ENCODE measurements at regions not wholly inside any gene's neighbourhood (a gene's known extent, or its start where the extent isn't known, plus 50 kb on each side); places are given as distances from the start of the nearest gene placed in this dataset.

DNA sequence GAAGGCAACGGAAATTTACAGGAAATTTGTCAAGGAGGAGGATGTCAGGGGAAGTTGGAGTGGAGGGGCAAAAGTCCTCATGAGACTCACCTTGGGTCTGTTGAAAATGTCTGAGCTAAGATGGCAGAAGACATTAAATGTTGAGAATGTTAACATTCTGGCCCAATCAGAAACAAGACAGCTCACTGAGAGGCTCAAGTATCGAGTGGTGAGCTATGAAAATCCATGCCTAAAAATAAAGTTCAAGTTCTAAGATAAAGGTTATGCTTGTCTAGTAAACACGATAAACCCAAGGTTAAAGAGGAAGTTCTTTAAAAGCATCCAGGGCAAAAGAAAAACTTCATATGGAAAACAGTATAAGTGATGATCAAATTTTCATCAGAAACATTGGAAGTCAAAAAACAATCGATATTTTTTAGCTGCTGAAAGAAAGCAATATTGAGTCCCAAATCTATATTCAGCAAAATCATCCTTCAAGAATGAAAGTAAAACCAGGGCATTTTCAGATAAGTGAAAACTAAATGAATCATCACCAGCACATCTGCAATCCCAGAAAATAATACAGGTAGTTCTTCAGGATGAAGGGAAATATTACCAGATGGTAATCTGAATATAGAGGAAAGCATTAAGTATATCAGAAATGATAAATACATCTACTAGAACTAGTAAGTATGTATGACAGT is 462.4 kb downstream of the TLL1 start:
- Mint-ChIP-seq H3K9me3 (peaks cover 0 to 17% (median 2%) of the 10 kb centered on the region in 11 donors), H3K4me1 (no peaks in the 10 kb centered on the region), H3K27me3 (no peaks in the 10 kb centered on the region), H3K36me3 (no peaks in the 10 kb centered on the region), H3K4me3 (no peak overlapping the region), H3K27ac (no peak overlapping the region)
- ChIA-PET POLR2A (no interaction called here), CTCF (no interaction called here)
- Histone ChIP-seq H3K36me3 (ENCODE audit: control insufficient read depth in 2 of 3, insufficient read depth in 3 of 3, low read length in 3 of 3) (no peaks in the 10 kb centered on the region), H3K4me3 (ENCODE audit: low read length) (no peak overlapping the region), H3K9me3 (ENCODE audit: control insufficient read depth in 2 of 3, low read length in 3 of 3) (no peaks in the 10 kb centered on the region), H3K4me1 (ENCODE audit: control insufficient read depth in 2 of 2, insufficient read depth in 2 of 2, low read length in 2 of 2) (no peaks in the 10 kb centered on the region), H3K27me3 (ENCODE audit: control insufficient read depth in 2 of 2, insufficient read depth in 2 of 2, low read length in 2 of 2) (no peaks in the 10 kb centered on the region), H3K27ac (ENCODE audit: low read depth, low read length) (no peak overlapping the region)
- intact Hi-C loops (cut with micrococcal nuclease): no loop called here
- ATAC-seq (no peak), DNase-seq (no peak)

DNA sequence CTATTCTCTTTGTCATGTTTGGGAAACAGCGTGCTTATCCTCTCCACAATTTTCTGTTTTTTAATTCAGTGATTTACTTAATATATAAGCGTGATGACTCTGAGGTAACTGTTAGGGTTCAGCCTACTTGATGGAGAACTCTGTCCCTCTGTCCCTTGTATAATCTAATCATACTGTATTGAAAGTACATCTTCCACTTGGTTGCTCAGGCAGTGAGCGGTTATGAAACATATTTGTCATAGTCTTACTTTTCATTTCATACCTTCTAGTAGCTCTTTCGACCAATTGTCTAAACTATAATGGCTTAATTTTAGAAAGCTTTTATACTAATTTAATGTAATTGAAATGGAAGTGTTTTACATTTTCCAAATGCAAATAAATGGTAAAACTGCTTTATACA is 469.0 kb downstream of the TLL1 start:
- DNase-seq: no peak

DNA sequence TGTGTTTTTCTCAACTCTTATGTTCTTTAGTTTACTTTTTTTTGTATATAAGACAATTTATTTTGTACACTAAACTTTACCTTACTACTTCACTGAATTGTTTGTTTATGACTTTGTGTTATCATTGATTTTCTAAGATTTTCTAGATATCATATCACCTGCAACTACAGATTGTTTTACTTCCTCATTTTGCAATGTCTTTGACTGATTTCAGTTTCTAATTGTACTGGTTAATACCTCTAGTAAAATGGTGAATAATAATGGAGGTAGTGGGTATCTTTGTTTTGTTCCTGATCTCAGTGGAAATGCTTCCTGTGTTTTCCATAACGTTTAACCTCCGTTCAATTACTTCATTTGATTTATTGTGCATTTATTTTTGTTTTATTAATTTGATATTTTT is 490.2 kb downstream of the TLL1 start:
- intact Hi-C loops (cut with micrococcal nuclease): no loop called here
- Mint-ChIP-seq H3K27me3 (no peaks in the 10 kb centered on the region), H3K9me3 (peaks cover 0 to 18% (median 5%) of the 10 kb centered on the region in 11 donors), H3K36me3 (no peaks in the 10 kb centered on the region), H3K4me1 (no peaks in the 10 kb centered on the region), H3K27ac (no peak overlapping the region), H3K4me3 (no peak overlapping the region)
- ChIA-PET CTCF (no interaction called here), POLR2A (no interaction called here)
- no peaks in the 10 kb centered on the region for H3K9me3 ChIP-seq (ENCODE audit: control insufficient read depth in 2 of 3, low read length in 3 of 3)
- H3K27me3 ChIP-seq (ENCODE audit: control insufficient read depth in 2 of 2, insufficient read depth in 2 of 2, low read length in 2 of 2): no peaks in the 10 kb centered on the region
- H3K4me1 ChIP-seq (ENCODE audit: control insufficient read depth in 2 of 2, insufficient read depth in 2 of 2, low read length in 2 of 2): no peaks in the 10 kb centered on the region
- H3K4me3 ChIP-seq (ENCODE audit: low read length): no peak overlapping the region
- DNase-seq: no peak
- no peak for ATAC-seq
- H3K36me3 ChIP-seq (ENCODE audit: control insufficient read depth in 2 of 3, insufficient read depth in 3 of 3, low read length in 3 of 3): no peaks in the 10 kb centered on the region
- no peak overlapping the region for H3K27ac ChIP-seq (ENCODE audit: low read depth, low read length)

More for the DNA sequence above, 469.0 kb downstream of the TLL1 start:
- Mint-ChIP-seq H3K4me3 (no peak overlapping the region), H3K27me3 (no peaks in the 10 kb centered on the region), H3K4me1 (no peaks in the 10 kb centered on the region), H3K27ac (no peak overlapping the region), H3K9me3 (peaks cover 0 to 18% (median 0%) of the 10 kb centered on the region in 11 donors), H3K36me3 (no peaks in the 10 kb centered on the region)
- Histone ChIP-seq H3K36me3 (ENCODE audit: control insufficient read depth in 2 of 3, insufficient read depth in 3 of 3, low read length in 3 of 3) (no peaks in the 10 kb centered on the region), H3K9me3 (ENCODE audit: control insufficient read depth in 2 of 3, low read length in 3 of 3) (no peaks in the 10 kb centered on the region), H3K4me3 (ENCODE audit: low read length) (no peak overlapping the region), H3K4me1 (ENCODE audit: control insufficient read depth in 2 of 2, insufficient read depth in 2 of 2, low read length in 2 of 2) (no peaks in the 10 kb centered on the region), H3K27me3 (ENCODE audit: control insufficient read depth in 2 of 2, insufficient read depth in 2 of 2, low read length in 2 of 2) (no peaks in the 10 kb centered on the region), H3K27ac (ENCODE audit: low read depth, low read length) (no peak overlapping the region)
- intact Hi-C loops (cut with micrococcal nuclease): no loop called here
- CTCF ChIA-PET: no interaction called here
- POLR2A ChIA-PET: no interaction called here
- no peak for ATAC-seq

DNA sequence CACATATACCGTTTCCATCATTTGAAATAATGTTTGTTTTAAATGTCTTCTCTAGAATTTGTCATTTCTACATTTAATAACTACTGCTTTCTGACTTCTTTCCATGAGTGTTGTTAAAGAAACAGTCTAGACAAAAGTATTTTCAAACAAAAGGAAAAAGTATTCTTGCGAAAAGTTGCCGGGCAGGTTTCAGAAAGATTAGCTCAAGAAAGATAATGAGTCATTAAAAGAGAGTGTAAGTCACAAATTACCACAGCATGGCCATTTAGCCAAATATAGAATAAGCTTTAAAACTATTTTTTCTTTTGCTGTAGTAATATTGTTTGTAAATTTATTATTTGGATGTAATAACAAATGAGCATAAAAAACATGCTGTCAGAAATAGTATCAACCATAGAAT is 493.0 kb downstream of the TLL1 start:
- no peaks in the 10 kb centered on the region for H3K36me3 Mint-ChIP-seq
- Histone ChIP-seq H3K27me3 (ENCODE audit: control insufficient read depth in 2 of 2, insufficient read depth in 2 of 2, low read length in 2 of 2) (no peaks in the 10 kb centered on the region), H3K4me1 (ENCODE audit: control insufficient read depth in 2 of 2, insufficient read depth in 2 of 2, low read length in 2 of 2) (no peaks in the 10 kb centered on the region), H3K27ac (ENCODE audit: low read depth, low read length) (no peak overlapping the region), H3K4me3 (ENCODE audit: low read length) (no peak overlapping the region), H3K9me3 (ENCODE audit: control insufficient read depth in 2 of 3, low read length in 3 of 3) (no peaks in the 10 kb centered on the region), H3K36me3 (ENCODE audit: control insufficient read depth in 2 of 3, insufficient read depth in 3 of 3, low read length in 3 of 3) (no peaks in the 10 kb centered on the region)
- peaks cover 0 to 19% (median 6%) of the 10 kb centered on the region in 11 donors for H3K9me3 Mint-ChIP-seq
- ATAC-seq (no peak), DNase-seq (no peak)
- ChIA-PET CTCF (no interaction called here), POLR2A (no interaction called here)
- H3K4me1 Mint-ChIP-seq: no peaks in the 10 kb centered on the region
- intact Hi-C loops (cut with micrococcal nuclease): no loop called here
- H3K27me3 Mint-ChIP-seq: no peaks in the 10 kb centered on the region
- H3K27ac Mint-ChIP-seq: no peak overlapping the region
- no peak overlapping the region for H3K4me3 Mint-ChIP-seq

DNA sequence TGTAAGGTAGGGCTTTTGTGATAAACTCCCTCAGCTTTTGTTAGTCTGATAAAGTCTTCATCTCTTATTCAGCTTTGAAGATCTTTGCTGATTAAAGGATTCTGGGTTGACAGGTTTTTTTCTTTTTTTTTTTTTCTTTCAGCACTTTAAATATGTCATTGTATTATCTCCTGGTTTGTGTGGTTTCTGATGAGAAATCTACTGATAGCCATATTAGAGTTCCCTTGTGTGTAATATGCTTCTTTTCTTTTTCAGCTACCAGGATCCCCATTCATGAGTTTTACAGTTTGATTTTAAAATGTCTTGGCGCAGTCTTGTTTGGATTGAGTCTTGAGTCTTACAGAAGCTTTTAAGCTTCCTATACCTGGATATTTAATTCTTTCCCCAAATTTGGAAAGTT is 504.5 kb downstream of the TLL1 start:
- Histone ChIP-seq H3K27me3 (ENCODE audit: control insufficient read depth in 2 of 2, insufficient read depth in 2 of 2, low read length in 2 of 2) (no peaks in the 10 kb centered on the region), H3K9me3 (ENCODE audit: control insufficient read depth in 2 of 3, low read length in 3 of 3) (peaks cover 0 to 23% (median 0%) of the 10 kb centered on the region in 3 experiments), H3K36me3 (ENCODE audit: control insufficient read depth in 2 of 3, insufficient read depth in 3 of 3, low read length in 3 of 3) (no peaks in the 10 kb centered on the region), H3K27ac (ENCODE audit: low read depth, low read length) (no peak overlapping the region), H3K4me3 (ENCODE audit: low read length) (no peak overlapping the region), H3K4me1 (ENCODE audit: control insufficient read depth in 2 of 2, insufficient read depth in 2 of 2, low read length in 2 of 2) (no peaks in the 10 kb centered on the region)
- ATAC-seq: no peak
- Mint-ChIP-seq H3K4me1 (no peaks in the 10 kb centered on the region), H3K4me3 (no peak overlapping the region), H3K9me3 (peaks cover 10 to 54% (median 24%) of the 10 kb centered on the region in 11 donors), H3K27ac (no peak overlapping the region), H3K27me3 (no peaks in the 10 kb centered on the region), H3K36me3 (peaks cover 0 to 9% (median 3%) of the 10 kb centered on the region in 5 donors)
- intact Hi-C loops (cut with micrococcal nuclease): no loop called here
- ChIA-PET POLR2A (no interaction called here), CTCF (no interaction called here)
- DNase-seq: no peak

DNA sequence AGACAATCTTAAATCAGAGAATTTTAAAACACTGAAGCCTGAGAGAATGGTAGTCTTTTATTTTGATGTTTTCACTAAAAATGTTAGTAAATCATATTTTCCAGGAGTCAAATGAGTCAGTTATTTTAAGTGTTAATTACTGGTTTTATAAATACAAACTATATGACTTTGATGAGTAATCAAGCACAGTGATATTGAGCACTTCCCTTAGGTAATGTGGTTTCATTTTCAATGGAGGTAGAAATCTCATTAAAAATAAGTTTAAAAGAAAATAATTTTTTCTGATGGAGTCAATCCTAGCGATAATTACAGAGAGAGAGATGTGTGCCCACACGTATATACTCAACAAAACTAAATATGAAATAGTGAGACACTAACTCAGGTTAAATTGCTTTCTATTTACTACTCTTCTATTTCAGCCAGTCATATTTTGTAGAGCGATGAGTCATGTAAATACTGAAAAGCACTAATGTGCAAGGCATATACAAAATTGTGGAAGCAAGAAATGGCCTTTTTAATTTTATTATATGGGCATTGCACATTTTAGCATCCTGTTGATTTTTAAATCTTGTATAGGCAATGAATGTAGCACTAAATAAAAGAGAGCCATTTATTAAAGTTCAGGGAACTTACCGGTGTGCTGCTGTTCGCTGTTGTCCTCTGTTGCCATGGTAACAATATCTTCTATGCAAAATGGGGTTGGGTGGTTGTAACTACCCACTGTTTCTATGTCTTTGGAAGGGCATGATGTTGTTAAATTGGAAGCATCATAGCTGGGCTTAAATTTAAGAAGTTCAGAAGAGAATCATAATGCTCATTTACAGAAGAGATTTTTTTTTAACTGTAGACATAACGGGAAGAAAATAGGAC is 513.7 kb downstream of the TLL1 start:
- H3K36me3 Mint-ChIP-seq: no peaks in the 10 kb centered on the region
- H3K27me3 Mint-ChIP-seq: no peaks in the 10 kb centered on the region
- CTCF ChIA-PET: interaction anchor here (0.6 kb wide), 1 partner anchor 384 kb away, joined by 3 read pairs; no protein-coding TSS in a partner anchor
- intact Hi-C loops (cut with micrococcal nuclease): no loop called here
- Histone ChIP-seq H3K9me3 (ENCODE audit: control insufficient read depth in 2 of 3, low read length in 3 of 3) (no peaks in the 10 kb centered on the region), H3K36me3 (ENCODE audit: control insufficient read depth in 2 of 3, insufficient read depth in 3 of 3, low read length in 3 of 3) (no peaks in the 10 kb centered on the region), H3K27ac (ENCODE audit: low read depth, low read length) (no peak overlapping the region), H3K4me1 (ENCODE audit: control insufficient read depth in 2 of 2, insufficient read depth in 2 of 2, low read length in 2 of 2) (no peaks in the 10 kb centered on the region), H3K27me3 (ENCODE audit: control insufficient read depth in 2 of 2, insufficient read depth in 2 of 2, low read length in 2 of 2) (no peaks in the 10 kb centered on the region), H3K4me3 (ENCODE audit: low read length) (no peak overlapping the region)
- no peaks in the 10 kb centered on the region for H3K4me1 Mint-ChIP-seq
- H3K9me3 Mint-ChIP-seq: peaks cover 0 to 10% (median 3%) of the 10 kb centered on the region in 11 donors
- POLR2A ChIA-PET: no interaction called here
- no peak for DNase-seq
- H3K27ac Mint-ChIP-seq: no peak overlapping the region
- H3K4me3 Mint-ChIP-seq: no peak overlapping the region
- no peak for ATAC-seq

DNA sequence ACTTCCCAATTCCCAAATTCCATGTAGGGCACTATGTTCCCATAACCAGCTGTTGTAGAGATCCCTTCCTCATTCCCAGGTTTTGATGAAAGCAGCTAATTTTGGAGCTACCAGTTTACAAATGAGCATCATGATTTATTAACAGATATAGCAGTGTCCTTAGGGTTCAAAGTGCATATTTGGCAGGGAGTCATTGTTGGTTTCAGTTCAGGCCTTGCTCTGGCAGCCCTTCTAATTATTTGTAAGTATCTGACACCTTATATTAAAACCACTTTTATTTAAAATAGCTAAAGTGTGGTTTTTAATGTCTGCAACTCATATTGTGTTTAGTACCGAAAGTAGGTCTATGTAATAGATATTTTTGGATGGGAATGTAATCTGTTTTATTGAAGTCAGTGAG is 518.5 kb downstream of the TLL1 start:
- H3K36me3 Mint-ChIP-seq: no peaks in the 10 kb centered on the region

More for the DNA sequence above, 518.5 kb downstream of the TLL1 start:
- Mint-ChIP-seq H3K4me1 (no peaks in the 10 kb centered on the region), H3K4me3 (no peak overlapping the region), H3K27ac (no peak overlapping the region), H3K9me3 (peaks cover 0 to 26% (median 4%) of the 10 kb centered on the region in 11 donors), H3K27me3 (no peaks in the 10 kb centered on the region)
- no peaks in the 10 kb centered on the region for H3K36me3 ChIP-seq (ENCODE audit: control insufficient read depth in 2 of 3, insufficient read depth in 3 of 3, low read length in 3 of 3)
- CTCF ChIA-PET: no interaction called here
- no peak for DNase-seq
- ATAC-seq: no peak
- no peaks in the 10 kb centered on the region for H3K27me3 ChIP-seq (ENCODE audit: control insufficient read depth in 2 of 2, insufficient read depth in 2 of 2, low read length in 2 of 2)
- POLR2A ChIA-PET: interaction anchor here (0.7 kb wide), 1 partner anchor 229 kb away, joined by 3 read pairs; no protein-coding TSS in a partner anchor
- intact Hi-C loops (cut with micrococcal nuclease): no loop called here
- H3K4me3 ChIP-seq (ENCODE audit: low read length): no peak overlapping the region
- H3K4me1 ChIP-seq (ENCODE audit: control insufficient read depth in 2 of 2, insufficient read depth in 2 of 2, low read length in 2 of 2): no peaks in the 10 kb centered on the region
- no peak overlapping the region for H3K27ac ChIP-seq (ENCODE audit: low read depth, low read length)
- H3K9me3 ChIP-seq (ENCODE audit: control insufficient read depth in 2 of 3, low read length in 3 of 3): no peaks in the 10 kb centered on the region

Data from naive thymus-derived CD4-positive, alpha-beta T cell (primary cell).